ENCODE measurements at regions not wholly inside any gene's neighbourhood (a gene's known extent, or its start where the extent isn't known, plus 50 kb on each side); places are given as distances from the start of the nearest gene placed in this dataset.

- no peak for DNase-seq
Observed at GRCh38 chr3:189563853-189564563, 67.2 kb upstream of the TP63 start.

GRCh38 chr3:189566550-189567130 lies 64.5 kb upstream of the TP63 start:
- DNase-seq, result no peak

GRCh38 chr3:189567322-189567721 lies 63.9 kb upstream of the TP63 start:
- DNase-seq, result no peak

GRCh38 chr3:189567766-189568420 lies 63.3 kb upstream of the TP63 start:
- no peak for DNase-seq

- DNase-seq, result no peak
Observed at GRCh38 chr3:189568961-189569360, 62.2 kb upstream of the TP63 start.

- DNase-seq, result no peak
Observed at GRCh38 chr3:189569473-189569872, 61.7 kb upstream of the TP63 start.

GRCh38 chr3:189570916-189571315 lies 60.3 kb upstream of the TP63 start:
- DNase-seq, result no peak

GRCh38 chr3:189572249-189572648 lies 58.9 kb upstream of the TP63 start:
- DNase-seq, result no peak

GRCh38 chr3:189573004-189573403 lies 58.2 kb upstream of the TP63 start:
- no peak for DNase-seq

- no peak for DNase-seq
Observed at GRCh38 chr3:189576486-189576885, 54.7 kb upstream of the TP63 start.

GRCh38 chr3:189577050-189577951 lies 53.9 kb upstream of the TP63 start:
- no peak for DNase-seq

- no peak for DNase-seq
Observed at GRCh38 chr3:189580190-189580589, 51.0 kb upstream of the TP63 start.

Data from NCI-H748 treated with DMSO at 0.1 percent for 48 hours (cell line).